Activated CD4-positive, alpha-beta T cell treated with anti-CD3 and anti-CD28 coated beads for 24 hours (primary cell): ENCODE measurements at regions not wholly inside any gene's neighbourhood (a gene's known extent, or its start where the extent isn't known, plus 50 kb on each side); places are given as distances from the start of the nearest gene placed in this dataset.

Source experiments
- DNase-seq, 2 donors: peaks; one replicate each; pipeline ENCODE4 v3.0.0-alpha.2; 2020; ENCODE audit warnings: low read depth in 2 of 2

DNA sequence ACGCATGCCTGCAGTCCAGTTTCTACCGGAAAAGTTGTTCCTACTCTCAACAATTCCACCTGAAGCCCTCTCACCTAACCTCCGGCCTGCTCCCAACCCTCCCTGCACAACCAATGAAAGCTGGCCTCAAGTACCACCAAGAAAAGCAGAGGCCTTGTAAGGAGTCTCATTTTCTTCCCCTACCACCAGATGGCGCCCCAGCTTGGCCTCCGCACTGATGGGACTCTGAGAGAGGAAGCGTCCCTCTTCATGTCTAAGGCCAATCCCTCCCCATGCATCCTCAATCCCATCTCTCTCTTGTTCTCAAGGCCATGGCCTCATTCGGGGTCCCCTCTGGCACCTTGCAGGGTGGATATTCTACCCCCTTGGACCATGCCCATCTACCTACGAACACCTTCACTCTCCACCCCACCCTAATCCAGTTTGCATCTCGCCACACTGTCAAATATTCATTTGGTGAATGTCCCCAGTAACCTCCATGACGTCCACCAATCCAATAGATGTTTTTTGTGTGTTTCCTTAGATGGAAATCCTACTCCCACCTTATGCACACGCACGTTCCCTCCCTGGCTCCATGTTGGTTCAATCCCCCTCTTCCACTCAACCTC, 412.8 kb downstream of the ZNF536 start:
- DNase-seq = peak; percentile 42 to 43

DNA sequence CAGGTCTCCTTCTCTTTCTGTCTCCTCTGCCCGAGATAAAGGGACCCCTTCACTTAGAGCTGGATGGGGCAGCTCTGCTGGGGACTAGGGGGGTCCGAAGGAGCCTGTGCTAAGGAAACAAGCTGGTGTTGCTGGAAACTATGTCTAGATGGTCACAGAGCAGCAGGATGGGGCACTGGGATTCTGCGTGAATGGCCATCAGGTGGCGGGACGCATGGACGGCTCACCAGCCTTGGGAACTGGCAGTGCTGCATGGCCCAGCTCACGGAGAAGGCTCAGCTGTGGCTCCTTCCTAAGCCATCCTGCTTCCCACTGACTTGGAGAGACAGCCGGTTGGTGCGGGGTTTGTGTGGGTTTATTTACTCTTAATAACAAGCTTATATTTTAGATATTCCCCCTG, 411.8 kb downstream of the ZNF536 start:
- no peak for DNase-seq

DNA sequence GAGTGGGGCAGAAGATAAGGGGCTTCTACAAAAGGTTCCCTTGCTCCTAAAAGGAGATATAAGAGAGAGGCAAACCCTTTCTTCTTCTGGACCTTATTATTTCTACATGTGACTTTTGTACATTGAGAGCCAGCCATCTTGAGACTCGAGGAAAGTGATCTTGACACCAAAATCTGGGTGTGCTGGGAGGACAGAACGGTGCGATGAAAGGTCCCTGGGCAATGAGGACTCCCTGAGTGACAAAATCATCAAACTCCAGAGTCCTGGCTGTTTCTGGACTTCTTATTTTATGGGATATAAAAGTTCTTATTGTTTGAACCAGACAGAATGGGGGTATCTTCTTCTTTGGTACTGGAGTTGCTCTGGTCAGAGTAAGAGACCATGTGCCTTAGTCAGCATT, 411.0 kb downstream of the ZNF536 start:
- no peak for DNase-seq

DNA sequence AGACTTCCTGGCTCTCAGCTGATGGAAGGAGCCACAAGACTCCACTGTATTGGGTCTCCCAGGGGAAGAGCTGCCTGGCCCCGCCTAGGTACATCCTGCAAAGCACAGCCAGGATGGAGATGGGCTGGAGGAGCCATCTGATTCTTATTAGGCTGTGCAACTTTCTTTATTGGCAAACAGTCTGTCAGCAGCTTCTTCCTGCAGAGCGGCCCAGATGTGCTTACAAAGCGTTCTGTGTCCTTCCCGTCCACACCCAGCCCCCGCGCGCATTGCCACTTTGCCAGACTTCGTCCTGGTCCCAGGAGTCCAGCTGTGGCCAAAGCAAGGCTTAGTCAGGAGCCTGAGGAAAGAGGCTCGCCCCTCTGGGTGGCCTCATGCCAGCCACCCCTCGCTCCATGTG, 409.3 kb downstream of the ZNF536 start:
- DNase-seq = no peak

DNA sequence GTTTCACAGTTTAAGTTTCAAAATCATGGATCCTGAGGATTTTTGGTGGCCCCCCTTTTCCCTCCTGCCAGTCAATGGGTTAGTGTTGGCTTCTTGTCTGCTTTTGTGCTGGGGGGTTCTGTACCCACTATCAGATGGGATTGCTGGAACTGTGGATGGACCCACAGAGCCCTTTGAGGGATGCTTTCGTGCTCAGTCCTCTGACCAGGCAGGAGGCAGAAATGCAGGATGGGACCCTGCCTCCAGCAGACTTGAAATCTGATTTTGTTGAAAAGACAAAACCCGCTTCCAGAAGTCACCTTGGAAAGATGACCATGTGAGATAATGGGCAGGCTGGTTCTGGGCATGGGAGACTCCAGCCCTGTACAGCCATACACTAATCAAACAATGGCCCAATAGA, 408.9 kb downstream of the ZNF536 start:
- DNase-seq = no peak

DNA sequence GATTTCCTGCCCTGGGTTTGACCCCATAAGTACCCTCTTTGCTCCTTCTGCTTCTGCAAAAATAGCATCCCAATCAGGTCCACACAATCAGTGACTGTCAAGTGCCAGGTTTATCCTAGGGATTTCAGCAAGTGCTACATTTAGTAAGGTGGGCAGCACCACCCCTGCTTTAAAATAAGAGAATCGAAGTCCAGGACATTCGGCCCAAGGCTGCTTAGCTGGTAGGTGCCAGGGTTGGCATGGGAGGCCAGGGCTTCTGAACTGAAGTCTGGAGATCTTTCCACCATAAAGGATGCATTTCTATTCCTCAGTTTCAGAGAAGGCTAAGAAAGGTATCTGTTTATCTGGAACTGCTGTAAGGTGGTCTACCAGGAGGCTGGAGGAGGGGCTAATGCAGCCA, 408.3 kb downstream of the ZNF536 start:
- DNase-seq = no peak

DNA sequence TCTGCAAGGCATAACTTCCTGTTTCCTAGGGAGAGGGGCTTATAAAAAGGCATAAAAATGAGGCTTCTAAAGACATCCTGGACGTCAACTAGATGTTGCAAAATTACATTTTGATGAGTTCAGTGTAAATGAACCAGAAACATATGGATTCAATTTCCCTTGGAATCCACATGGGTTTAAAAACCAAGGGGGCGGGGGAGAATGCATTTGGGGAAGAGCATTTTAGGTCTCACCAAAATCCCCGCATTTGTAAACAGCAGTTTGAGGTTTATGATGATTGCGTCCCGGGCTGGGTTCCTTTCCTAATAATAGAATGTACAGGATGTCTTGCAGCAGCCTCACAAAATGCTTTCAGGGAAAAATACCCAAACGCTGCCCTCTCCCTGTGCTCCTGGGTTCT, 407.8 kb downstream of the ZNF536 start:
- no peak for DNase-seq

DNA sequence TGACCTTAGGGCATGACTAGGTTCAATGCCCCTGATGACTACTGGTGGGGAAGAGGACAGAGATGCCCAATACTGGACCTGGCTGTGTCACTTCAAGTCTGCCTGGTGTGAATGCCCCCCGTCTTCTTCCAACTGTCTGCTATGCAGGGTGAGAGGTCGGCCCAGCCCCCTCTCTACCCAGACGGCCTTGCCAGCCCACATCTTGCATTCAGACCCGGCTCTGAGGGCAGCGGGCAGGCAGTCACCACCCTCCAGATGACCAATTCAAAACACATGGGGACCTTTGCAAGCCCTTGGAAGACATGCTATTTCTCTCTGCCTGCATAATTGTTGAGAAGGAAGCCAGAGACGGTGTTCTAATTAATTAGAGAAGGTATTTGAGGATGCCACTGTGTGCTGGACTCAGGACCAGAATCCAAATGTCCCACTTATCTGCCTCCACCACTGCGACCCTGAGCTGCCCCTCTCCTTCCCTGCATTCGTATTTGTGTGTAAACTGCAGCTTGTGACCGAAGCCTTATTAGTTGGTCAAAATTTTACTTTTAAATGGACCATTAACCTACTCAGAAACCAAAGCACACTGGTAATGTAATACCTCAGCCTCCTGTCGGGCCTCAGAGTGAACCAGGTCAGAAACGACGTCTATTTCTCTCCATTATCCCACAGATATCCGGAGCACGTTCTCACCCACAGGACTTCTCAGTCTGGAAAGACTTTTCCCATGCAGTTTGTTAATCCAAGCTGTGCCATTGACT, 407.0 kb downstream of the ZNF536 start:
- DNase-seq = no peak

DNA sequence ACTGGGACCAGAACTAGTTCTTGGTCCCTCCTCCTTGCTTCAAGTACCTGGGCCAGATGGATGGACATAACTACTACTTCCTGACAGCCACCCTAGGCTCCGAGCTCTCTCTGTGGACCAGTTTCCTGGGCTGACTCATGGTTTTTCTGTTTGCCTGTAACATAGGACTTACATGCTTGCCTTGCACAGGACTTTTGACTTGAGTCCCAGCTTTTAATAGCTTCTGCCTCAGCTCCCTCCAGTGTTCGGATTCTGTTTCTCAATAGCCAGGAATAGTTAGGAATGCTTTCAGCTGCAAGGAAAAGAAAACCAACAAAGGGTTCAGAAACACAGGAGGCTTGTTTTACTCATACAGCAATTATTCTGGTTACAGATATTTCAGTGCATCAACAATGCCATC, 405.9 kb downstream of the ZNF536 start:
- no peak for DNase-seq

DNA sequence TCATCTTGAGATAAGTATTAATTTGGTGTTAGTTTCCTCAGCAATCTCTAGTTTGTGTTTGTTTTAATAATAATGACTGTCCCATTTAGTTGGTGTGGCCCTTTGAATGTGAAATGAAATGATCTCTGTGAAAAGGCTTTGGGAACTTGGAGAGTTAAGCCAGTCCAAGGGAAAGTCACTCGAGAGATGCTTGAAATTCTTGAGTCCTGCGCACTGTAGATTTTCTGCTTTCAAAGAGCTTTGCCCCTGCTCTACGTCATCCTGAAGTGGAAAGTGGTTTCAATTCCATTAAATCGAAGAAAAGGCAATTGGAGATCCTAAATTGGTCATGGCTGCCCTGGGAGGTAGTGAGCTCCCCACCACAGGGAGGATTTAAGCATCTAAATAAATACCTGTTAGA, 403.8 kb downstream of the ZNF536 start:
- no peak for DNase-seq

DNA sequence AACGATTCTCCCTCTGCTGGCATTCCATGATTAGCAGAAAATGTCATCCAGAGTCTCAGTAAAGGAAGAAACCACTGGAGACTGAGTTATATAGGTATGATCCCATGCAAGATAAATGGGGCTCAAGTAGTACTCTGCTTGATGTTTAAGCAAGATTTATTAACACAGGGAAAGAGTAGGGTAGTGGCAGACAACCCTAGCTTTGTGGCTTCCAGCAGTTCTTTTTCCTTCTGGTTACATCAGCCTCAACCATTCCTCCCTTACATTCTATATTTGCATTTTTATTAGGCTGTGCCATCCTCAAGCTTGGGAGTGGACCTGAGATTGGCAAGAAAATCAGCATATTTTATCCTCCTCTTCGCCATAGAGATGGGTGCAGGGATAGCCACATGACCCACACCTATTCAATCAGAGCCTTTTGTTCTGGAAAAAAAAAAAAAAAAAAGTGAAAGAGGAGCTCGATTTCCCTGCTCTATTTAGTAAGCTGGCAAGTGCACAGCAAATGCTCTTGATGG, 402.1 kb downstream of the ZNF536 start:
- DNase-seq = no peak

DNA sequence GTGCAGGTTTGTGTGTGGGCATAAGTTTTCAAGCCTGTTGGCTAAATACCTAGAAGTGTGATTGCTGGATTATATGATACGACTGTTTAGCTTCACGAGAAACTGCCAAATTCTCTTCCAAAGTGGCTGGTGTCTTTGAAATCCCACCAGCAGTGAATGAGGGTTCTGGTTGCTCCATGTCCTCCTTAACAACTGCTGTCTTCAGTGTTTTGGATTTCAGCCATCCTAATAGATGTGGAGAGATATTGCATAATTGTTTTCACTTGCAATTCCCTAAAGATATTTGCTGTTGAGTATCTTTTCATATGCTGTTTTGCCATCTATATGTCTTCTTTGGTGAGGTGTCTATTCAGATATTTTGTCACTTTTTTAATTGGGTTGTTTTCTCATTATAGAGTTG, 390.5 kb downstream of the ZNF536 start:
- no peak for DNase-seq

DNA sequence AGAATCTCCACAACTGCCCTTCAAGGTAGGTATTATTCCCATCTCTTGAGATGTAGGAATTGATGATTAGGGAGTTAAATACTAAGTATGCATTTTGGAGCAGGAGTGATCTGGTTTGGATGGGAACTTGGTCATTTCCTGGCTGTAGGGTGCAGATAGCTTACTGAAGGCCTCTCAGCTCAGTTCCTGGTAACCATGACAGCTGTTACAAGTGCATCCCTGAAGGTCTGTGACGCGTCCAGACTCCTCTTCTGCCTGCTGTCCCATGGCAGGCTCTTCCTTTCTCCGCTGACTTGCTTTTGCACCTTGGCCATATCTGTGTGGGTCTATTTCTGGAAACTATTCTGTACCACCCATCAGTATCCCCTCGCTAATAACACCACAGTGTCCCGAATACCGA, 387.8 kb downstream of the ZNF536 start:
- DNase-seq = no peak

DNA sequence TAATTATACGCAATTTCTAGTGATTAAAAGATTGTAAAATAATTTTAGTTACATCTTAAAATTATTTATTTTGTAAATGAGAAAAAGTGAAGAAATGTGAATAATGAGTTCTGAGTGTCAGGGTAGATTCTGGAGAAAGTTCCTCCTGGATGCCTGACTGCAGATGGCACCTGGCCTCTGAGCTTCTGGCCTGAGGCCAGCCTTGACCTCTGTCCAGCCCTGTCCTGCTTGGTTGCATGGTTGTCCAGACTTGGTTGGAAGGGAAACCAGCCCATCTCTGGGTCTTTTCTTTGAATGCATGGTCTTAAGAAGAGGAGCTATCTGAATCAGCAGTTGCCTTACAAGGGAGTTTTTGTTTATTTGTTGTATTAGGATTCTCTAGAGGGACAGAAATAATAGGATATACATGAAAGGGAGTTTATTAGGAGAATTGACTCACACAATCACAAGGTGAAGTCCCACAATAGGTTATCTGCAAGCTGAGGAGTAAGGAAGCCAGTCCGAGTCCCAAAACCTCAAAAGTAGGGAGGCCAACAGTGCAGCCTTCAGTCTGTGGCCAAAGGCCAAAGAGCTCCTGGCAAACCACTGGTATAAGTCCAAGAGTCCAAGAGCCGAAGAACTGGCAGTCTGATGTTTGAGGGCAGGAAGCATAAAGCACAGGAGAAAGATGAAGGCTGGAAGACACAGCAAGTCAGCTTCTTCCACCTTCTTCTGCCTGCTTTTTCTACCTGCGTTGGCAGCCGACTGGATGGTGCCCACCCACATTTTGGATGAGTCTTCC, 385.8 kb downstream of the ZNF536 start:
- DNase-seq = no peak

DNA sequence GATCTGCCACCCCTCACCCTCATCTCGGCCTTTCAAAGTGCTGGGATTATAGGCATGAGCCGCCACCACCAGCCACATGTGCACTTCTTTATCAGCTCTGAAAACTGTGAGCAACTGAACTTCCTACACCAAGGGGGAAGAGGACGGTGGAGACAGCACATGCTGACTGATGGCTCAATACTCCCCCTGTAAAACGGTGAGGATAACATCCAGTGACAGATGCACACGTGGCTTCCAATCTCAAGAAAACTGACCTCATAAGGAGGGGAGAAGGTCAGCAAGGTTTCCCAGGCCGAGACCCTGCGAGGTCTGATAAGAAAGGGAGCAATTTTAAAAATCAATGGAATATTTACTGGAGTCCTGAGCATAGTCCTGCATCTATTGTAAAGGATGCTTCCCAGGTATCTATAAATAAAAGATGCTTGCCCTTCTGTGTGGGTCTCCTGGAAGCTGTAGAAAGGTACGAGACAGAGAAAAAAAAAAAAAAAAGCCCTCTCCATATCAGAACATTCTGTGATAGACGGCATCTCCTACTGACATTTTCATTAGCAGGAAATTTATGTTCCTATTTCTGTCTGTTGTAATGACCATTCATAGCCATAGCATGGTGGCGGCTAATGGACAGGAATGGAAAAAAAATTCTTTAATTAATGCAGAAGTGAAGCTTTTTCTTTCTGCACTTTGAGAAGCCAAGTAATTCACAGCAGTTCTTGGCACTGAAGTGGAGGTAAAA, 385.1 kb downstream of the ZNF536 start:
- DNase-seq = no peak

DNA sequence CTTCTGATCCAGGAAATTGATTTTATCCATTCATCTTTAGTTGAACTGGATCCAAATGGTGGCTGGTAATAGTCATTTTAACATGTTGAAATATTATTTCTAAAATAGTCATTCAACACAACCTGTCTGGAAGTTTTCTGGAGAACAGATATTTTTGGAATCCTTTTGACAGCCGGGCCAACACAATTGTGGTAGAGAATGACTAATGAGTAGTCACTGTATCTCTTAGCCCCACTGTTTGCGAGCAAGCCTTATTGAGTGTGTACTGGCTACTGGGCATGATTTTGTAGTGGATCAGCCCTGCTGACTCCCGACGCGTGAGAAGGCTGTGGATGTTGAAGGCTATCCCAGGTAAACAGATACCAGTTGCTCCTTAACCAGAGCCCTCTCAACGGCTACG, 383.4 kb downstream of the ZNF536 start:
- DNase-seq = no peak

DNA sequence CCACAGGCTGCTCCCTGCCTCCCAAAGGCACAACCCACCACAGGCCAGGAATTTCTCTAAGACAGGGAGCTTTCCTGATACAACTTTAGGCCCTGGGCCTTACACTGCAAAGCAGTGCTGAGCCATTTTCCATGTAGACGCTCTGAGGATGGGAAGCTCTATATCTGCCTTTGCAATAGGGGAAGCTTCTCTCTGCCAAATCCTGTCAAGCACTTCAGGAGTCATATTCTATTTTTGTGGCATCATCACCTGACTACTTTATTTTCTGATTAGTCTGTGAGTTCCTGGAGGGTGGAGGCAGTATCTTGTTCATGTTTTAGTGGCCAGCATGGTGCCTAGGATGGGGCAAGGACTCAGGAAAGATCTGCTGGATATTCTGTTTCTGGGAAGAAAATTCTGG, 382.0 kb downstream of the ZNF536 start:
- no peak for DNase-seq

DNA sequence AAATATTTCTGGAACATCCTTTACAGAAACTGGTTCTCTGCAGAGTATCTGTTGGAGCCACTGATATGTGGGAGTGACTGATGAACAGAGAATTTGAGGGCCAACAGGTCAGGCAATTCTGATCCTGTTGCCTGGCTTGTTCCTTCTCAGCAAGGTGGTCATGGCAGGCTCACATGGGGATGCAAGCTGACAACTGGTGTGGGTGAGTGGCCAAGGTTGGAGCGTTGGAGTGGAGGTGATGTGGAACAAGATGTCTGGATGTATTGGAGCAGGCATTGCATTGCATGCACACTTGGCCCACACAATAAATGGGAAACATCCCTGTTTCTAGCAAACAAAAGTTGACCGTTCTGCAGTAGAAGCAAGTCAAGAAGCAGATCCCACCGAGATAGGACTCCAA, 380.7 kb downstream of the ZNF536 start:
- DNase-seq = no peak

DNA sequence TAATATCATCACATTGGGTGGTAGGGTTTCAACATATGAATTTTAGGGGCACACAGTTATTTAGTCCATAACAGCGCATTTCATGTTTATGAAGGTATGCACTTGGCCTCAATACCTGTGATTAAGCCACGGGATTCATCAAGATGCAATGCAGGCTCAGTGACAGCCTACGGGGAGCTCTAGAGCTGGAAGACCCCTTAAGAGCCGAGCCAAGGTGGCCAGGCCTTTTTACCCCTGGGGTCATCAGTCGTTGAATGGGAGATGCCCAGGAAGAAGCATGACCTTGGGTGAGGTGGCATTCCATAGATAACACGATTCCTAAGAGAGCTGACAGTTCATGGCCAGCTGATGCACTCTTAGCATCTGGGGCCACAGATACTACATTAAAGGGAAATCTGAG, 380.0 kb downstream of the ZNF536 start:
- no peak for DNase-seq

DNA sequence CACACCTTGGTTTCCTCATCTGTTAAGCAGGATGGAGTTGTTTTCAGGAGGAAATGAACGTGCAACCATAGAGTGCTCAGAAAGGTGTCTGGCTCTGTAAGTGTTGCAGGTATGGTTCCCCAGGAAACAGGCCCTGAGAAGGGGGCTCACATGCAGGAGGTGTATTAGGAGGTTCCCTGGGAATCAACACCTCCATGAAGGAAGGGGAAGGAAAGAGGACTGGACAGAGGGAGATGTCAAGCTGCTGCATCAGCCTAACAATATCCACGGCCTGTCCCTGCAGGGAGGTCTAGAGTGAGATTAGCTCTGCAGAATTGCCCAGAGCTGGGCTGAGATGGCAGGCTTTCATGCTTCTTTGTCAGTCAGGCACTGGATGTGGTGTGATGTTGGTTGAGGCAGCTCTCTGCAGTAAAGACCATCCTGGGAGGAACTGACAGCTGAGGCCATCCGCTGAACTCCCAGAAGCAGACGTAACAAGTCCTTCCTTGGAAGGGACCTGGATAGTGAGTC, 373.3 kb downstream of the ZNF536 start:
- DNase-seq = no peak

DNA sequence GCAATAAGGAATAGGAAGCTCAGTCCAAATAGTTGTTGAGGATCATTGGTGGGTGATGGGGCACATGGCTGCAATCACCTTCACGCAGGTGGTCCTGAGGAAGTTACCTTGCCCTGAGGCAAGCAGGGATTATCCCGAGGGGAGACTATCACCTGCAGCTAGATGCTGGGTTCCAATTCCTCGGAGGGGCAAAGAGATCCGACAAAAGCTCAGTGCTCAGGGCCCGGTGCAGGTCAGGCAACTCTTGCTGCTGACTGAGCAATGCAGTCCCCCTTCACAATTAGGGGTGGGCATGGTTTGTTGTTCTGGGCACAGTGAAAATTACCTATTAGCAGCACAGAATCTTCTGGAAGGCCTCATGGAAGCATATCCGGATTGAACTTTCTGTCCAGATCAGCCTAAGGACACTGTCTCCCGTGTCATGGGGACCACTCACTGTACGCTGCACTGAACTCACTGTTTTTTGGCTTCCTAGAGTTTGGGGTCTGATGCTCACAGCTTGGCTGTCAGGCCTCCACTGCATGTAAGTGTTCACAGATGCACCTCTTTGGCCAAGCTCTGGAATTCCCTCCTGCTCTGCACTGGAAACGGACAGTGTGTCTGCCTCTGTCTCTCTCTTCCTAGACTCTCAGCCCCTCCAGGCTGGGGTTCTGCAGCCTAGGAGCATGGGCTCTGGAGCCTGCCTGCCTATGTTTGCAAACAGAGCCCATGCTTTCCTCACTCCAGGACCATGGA, 372.7 kb downstream of the ZNF536 start:
- DNase-seq = no peak
